HL-60 (cell line): ENCODE measurements at regions not wholly inside any gene's neighbourhood (a gene's known extent, or its start where the extent isn't known, plus 50 kb on each side); places are given as distances from the start of the nearest gene placed in this dataset.
"Not testable (repeated sequence)": the region's sequence is repeated elsewhere in the genome, so short reads cannot be mapped to it uniquely, and the experiment has no call there.

Source experiments
- DNase-seq, 2 experiments: peaks; one replicate each; pipeline ENCODE4 v3.0.0-alpha.2; 2010 to 2020; ENCODE audit warnings: low read depth in 1 of 2, low spot score in 1 of 2
- H3K27ac ChIP-seq: fragments of 250-450 bp; sonication (Bioruptor Pico); replicated peaks from 2 replicates; pipeline ENCODE4 v1.5.1; 2020; ENCODE audit warnings: mild to moderate bottlenecking, moderate library complexity
- H3K27me3 ChIP-seq: fragments of 250-450 bp; sonication (Bioruptor Pico); 2 replicates; pipeline ENCODE4 v1.5.1; 2021; ENCODE audit warnings: mild to moderate bottlenecking, moderate library complexity; ENCODE audit not compliant: insufficient read depth, poor library complexity, severe bottlenecking
- H3K4me3 ChIP-seq: replicated peaks from 2 replicates; pipeline ENCODE4 v1.5.1; 2011; ENCODE audit warnings: mild to moderate bottlenecking, control low read depth, low read length; ENCODE audit not compliant: insufficient read depth
- GABPA ChIP-seq: IDR thresholded peaks from 2 replicates; pipeline ENCODE4 v1.6.1; 2012; ENCODE audit warnings: low read depth
- POLR2AphosphoS5 ChIP-seq: IDR thresholded peaks from 2 replicates; pipeline ENCODE4 v1.6.1; 2012; ENCODE audit warnings: low read depth
- SPI1 ChIP-seq: IDR thresholded peaks from 2 replicates; pipeline ENCODE4 v1.6.1; 2012; ENCODE audit warnings: low read depth, mild to moderate bottlenecking, borderline replicate concordance
- TF ChIP-seq, protein P1 (sequence below): IDR thresholded peaks from 2 replicates; pipeline ENCODE4 v1.6.1; 2012; ENCODE audit warnings: low read depth; ENCODE audit not compliant: insufficient replicate concordance
- TF ChIP-seq, protein P2 (sequence below): IDR thresholded peaks from one replicate; pipeline ENCODE4 v1.5.1; 2011; ENCODE audit warnings: low read length, control low read depth, inconsistent platforms; ENCODE audit not compliant: insufficient read depth

DNA sequence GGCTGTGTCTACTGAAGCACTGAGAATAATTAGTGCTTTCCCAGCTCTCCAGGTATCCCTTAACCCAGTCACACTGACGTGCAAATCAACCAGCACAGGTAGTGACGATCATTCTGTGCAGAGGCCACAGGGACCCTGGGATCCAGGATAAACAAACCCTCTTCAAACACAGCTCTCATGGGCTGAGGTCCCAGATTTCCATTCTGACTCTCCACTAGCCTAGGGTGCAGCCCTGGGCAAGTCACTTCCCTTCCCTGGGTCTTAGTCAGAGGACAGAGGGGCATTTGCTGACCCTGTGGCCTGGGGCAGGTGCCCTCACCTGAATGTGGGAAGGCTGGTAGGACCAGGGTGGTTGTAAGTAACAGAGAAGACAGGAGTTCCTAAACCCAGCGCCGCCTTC, 724.7 kb downstream of the MATN1 start:
- no peak overlapping the region for H3K27ac ChIP-seq
- TF ChIP-seq POLR2AphosphoS5 (no peak), GABPA (no peak), SPI1 (no peak)
- TF ChIP-seq, protein P1, sequence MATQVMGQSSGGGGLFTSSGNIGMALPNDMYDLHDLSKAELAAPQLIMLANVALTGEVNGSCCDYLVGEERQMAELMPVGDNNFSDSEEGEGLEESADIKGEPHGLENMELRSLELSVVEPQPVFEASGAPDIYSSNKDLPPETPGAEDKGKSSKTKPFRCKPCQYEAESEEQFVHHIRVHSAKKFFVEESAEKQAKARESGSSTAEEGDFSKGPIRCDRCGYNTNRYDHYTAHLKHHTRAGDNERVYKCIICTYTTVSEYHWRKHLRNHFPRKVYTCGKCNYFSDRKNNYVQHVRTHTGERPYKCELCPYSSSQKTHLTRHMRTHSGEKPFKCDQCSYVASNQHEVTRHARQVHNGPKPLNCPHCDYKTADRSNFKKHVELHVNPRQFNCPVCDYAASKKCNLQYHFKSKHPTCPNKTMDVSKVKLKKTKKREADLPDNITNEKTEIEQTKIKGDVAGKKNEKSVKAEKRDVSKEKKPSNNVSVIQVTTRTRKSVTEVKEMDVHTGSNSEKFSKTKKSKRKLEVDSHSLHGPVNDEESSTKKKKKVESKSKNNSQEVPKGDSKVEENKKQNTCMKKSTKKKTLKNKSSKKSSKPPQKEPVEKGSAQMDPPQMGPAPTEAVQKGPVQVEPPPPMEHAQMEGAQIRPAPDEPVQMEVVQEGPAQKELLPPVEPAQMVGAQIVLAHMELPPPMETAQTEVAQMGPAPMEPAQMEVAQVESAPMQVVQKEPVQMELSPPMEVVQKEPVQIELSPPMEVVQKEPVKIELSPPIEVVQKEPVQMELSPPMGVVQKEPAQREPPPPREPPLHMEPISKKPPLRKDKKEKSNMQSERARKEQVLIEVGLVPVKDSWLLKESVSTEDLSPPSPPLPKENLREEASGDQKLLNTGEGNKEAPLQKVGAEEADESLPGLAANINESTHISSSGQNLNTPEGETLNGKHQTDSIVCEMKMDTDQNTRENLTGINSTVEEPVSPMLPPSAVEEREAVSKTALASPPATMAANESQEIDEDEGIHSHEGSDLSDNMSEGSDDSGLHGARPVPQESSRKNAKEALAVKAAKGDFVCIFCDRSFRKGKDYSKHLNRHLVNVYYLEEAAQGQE = no peak
- TF ChIP-seq, protein P2, sequence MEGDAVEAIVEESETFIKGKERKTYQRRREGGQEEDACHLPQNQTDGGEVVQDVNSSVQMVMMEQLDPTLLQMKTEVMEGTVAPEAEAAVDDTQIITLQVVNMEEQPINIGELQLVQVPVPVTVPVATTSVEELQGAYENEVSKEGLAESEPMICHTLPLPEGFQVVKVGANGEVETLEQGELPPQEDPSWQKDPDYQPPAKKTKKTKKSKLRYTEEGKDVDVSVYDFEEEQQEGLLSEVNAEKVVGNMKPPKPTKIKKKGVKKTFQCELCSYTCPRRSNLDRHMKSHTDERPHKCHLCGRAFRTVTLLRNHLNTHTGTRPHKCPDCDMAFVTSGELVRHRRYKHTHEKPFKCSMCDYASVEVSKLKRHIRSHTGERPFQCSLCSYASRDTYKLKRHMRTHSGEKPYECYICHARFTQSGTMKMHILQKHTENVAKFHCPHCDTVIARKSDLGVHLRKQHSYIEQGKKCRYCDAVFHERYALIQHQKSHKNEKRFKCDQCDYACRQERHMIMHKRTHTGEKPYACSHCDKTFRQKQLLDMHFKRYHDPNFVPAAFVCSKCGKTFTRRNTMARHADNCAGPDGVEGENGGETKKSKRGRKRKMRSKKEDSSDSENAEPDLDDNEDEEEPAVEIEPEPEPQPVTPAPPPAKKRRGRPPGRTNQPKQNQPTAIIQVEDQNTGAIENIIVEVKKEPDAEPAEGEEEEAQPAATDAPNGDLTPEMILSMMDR = no peak
- DNase-seq = no peak
- H3K4me3 ChIP-seq = no peak overlapping the region
- no peaks in the 10 kb centered on the region for H3K27me3 ChIP-seq

DNA sequence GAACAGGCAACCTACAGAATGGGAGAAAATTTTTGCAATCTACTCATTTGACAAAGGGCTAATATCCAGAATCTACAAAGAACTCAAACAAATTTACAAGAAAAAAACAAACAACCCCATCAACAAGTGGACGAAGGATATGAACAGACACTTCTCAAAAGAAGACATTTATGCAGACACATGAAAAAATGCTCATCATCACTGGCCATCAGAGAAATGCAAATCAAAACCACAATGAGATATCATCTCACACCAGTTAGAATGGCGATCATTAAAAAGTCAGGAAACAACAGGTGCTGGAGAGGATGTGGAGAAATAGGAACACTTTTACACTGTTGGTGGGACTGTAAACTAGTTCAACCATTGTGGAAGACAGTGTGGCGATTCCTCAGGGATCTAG, 725.6 kb downstream of the MATN1 start:
- not testable (repeated sequence) for H3K27me3 ChIP-seq, DNase-seq, H3K27ac ChIP-seq, H3K4me3 ChIP-seq

DNA sequence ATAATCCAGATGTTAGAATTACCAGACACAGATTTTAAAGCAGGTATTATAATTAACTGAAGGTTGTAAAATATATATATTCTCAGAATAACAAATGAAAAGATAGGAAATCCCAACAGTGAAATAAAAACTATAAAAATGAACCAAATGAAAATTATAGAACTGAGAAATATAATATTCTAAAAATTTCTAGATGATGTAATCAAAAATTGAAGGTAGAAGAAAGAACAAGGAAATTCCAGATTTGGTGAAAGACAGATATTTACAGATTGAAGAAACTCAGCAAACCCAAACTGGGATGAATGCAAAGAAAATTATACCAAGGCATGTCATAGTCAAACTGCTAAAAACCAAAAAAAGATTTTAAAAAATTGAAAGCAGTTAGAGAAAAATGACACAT, 729.4 kb downstream of the MATN1 start:
- TF ChIP-seq, protein P2 = no peak
- TF ChIP-seq, protein P1 = no peak
- TF ChIP-seq GABPA (no peak), POLR2AphosphoS5 (no peak), SPI1 (no peak)
- Histone ChIP-seq H3K4me3 (no peak overlapping the region), H3K27ac (no peak overlapping the region), H3K27me3 (no peaks in the 10 kb centered on the region)
- DNase-seq = no peak

DNA sequence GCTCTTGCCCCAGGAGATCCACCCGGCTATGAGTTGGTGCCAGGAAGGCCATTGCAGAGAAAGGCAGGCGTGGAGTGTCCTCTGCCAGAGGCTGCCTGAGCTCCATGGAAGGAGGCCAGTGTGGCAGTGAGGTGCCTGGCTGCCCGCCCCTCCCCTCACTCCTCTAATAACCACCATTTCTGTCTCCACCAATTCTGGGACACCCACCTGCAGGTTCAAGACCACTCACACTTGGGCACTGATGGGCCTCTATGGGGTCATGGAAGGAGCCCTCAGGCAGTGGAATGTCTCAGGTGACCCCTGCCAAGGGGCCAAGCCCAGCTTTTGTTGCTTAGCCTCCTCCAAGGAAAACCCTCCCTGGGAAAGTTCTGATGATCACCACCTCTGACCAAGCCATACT, 731.6 kb downstream of the MATN1 start:
- H3K27me3 ChIP-seq = no peaks in the 10 kb centered on the region
- no peak overlapping the region for H3K4me3 ChIP-seq
- H3K27ac ChIP-seq = no peak overlapping the region
- no peak for DNase-seq
- TF ChIP-seq, protein P2 = no peak
- no peak for TF ChIP-seq SPI1
- no peak for TF ChIP-seq GABPA
- no peak for TF ChIP-seq POLR2AphosphoS5
- TF ChIP-seq, protein P1 = no peak
